ENCODE measurements at regions not wholly inside any gene's neighbourhood (a gene's known extent, or its start where the extent isn't known, plus 50 kb on each side); places are given as distances from the start of the nearest gene placed in this dataset.

DNA sequence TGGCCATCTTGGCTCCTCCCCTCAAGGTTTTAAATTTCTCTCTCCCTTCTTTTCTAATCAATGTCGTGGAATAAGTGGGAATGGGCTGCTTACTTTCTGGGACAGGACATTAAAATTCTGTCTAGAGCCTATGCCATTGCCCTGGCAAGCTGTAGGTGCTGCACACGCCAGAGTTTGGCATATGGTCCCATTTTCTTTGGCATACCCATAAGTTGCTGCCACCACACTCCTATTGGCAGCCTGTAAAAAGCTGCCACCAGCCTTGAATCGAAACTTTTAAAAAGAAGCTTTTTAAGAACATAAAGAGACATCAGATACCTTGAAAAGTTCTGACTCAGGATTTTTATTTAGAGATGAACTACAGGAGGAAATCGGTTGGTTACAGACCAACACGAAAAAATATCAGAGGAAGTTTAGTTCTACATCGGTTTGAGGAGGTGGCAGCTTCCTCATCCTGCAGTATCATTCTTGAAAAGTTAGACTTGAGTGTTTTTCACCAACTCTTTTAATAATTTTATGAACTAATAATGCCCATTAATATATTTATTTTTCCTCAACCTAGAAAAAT lies 517.8 kb upstream of the ANO5 start:
- no peak for DNase-seq (ENCODE audit: low spot score in 2 of 2, unreplicated experiment in 2 of 2)
- TF ChIP-seq, protein P1, sequence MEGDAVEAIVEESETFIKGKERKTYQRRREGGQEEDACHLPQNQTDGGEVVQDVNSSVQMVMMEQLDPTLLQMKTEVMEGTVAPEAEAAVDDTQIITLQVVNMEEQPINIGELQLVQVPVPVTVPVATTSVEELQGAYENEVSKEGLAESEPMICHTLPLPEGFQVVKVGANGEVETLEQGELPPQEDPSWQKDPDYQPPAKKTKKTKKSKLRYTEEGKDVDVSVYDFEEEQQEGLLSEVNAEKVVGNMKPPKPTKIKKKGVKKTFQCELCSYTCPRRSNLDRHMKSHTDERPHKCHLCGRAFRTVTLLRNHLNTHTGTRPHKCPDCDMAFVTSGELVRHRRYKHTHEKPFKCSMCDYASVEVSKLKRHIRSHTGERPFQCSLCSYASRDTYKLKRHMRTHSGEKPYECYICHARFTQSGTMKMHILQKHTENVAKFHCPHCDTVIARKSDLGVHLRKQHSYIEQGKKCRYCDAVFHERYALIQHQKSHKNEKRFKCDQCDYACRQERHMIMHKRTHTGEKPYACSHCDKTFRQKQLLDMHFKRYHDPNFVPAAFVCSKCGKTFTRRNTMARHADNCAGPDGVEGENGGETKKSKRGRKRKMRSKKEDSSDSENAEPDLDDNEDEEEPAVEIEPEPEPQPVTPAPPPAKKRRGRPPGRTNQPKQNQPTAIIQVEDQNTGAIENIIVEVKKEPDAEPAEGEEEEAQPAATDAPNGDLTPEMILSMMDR (IDR thresholded peaks at IDR 0.05; ENCODE audit: unreplicated experiment), result no peak
- no peaks in the 10 kb centered on the region for H3K27me3 Mint-ChIP-seq (ENCODE audit: low read depth)
- H3K36me3 Mint-ChIP-seq, result no peaks in the 10 kb centered on the region
- H3K4me1 Mint-ChIP-seq, result no peaks in the 10 kb centered on the region
- no peak overlapping the region for H3K27ac Mint-ChIP-seq
- H3K9me3 Mint-ChIP-seq, result peaks cover 11% of the 10 kb centered on the region
- H3K4me3 Mint-ChIP-seq, result no peak overlapping the region

DNA sequence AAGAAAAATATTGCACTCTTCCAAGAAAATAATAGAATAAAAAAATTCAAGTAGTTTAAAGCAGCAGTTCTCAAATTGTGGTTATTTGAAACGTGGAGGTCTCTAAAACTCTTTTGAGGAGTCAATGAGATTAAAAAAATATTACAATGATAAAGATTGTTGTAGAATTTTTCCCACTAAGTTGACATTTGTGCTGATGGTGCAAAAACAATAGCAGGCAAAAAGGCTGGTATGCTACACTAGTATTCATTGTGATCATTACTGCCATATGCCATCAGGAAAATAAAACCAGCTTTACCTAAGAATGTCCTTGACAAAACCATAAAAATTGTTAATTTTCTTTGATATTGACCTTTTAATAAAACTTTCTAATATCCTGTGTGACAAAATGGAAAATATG lies 505.2 kb upstream of the ANO5 start:
- no peak for DNase-seq (ENCODE audit: low spot score in 2 of 2, unreplicated experiment in 2 of 2)
- Mint-ChIP-seq H3K27ac (no peak overlapping the region), H3K4me3 (no peak overlapping the region), H3K36me3 (no peaks in the 10 kb centered on the region), H3K9me3 (peaks cover 4% of the 10 kb centered on the region), H3K4me1 (no peaks in the 10 kb centered on the region), H3K27me3 (ENCODE audit: low read depth) (no peaks in the 10 kb centered on the region)
- TF ChIP-seq, protein P1 (IDR thresholded peaks at IDR 0.05; ENCODE audit: unreplicated experiment), result no peak

DNA sequence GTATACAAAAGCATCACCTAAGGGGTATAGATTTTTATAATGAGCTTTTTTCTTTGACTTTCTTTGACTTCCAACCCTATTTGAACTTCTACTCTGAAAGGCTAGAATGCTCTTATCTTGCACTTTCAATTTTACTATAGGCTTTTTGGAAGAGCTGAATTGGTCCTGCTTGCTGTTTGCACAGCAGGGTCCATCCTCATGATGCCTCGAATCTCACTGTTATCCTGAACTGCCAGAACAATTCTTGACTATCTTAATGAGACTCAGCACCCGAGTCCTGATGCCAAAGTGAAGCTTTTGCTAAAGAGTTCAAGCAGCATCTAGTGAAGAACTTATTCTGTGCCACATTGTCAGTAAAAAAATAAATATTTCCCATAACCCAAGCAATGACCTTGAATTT lies 488.3 kb upstream of the ANO5 start:
- H3K27me3 Mint-ChIP-seq (ENCODE audit: low read depth), result no peaks in the 10 kb centered on the region
- no peak for DNase-seq (ENCODE audit: low spot score in 2 of 2, unreplicated experiment in 2 of 2)
- TF ChIP-seq, protein P1 (IDR thresholded peaks at IDR 0.05; ENCODE audit: unreplicated experiment), result no peak
- no peaks in the 10 kb centered on the region for H3K36me3 Mint-ChIP-seq
- H3K4me1 Mint-ChIP-seq, result no peaks in the 10 kb centered on the region
- no peak overlapping the region for H3K27ac Mint-ChIP-seq
- H3K9me3 Mint-ChIP-seq, result no peaks in the 10 kb centered on the region
- no peak overlapping the region for H3K4me3 Mint-ChIP-seq

DNA sequence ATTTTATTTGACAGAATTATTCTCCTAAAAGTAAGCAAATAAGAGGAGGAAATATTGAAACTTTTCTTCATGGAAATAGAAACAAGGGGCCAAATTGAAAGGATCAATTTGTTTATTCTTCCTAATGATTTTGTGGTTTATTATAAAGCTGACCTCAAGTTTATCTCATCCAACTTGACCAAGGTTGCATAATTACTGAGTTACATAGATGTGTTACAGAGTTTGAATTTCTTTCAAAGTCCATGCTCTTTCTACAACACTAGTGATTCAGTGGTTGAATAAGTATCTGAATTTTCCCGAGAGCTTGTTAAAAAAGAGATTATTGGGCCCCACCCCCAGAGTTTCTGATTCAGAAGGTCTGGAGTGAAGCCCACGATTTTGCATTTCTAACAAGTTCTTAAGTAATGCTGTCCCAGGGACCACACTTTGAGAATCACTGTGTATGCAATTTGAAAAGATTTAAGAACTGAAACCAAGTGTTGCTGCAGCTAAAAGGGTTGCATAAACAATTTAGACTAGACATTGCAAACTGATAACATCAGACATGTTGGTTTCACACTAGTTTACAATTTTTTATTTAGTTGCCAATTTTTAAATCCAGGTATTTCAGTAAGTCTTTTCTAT lies 485.7 kb upstream of the ANO5 start:
- DNase-seq (ENCODE audit: low spot score in 2 of 2, unreplicated experiment in 2 of 2), result no peak
- H3K9me3 Mint-ChIP-seq, result no peaks in the 10 kb centered on the region
- no peaks in the 10 kb centered on the region for H3K36me3 Mint-ChIP-seq
- TF ChIP-seq, protein P1 (IDR thresholded peaks at IDR 0.05; ENCODE audit: unreplicated experiment), result no peak
- no peaks in the 10 kb centered on the region for H3K4me1 Mint-ChIP-seq
- H3K4me3 Mint-ChIP-seq, result no peak overlapping the region
- H3K27me3 Mint-ChIP-seq (ENCODE audit: low read depth), result no peaks in the 10 kb centered on the region
- no peak overlapping the region for H3K27ac Mint-ChIP-seq

DNA sequence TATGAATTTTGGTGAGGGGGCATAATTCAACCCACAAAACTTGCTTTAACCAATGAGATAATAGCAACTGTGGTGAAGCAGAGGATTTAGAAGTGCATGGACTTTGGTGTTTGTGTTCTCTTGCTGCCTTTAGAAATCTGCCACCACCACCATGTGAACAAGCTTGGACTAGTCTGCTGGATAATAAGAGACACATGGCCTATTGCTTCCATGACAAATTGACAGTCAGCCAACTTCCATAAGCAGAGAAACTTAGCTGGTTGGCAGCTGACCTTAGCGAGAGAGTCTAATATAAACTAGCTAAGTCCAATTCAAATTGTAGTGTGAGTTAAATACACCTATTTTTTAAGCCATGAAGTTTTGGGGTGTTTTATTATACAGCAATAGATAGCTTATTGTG lies 482.1 kb upstream of the ANO5 start:
- Mint-ChIP-seq H3K36me3 (no peaks in the 10 kb centered on the region), H3K4me3 (no peak overlapping the region), H3K9me3 (no peaks in the 10 kb centered on the region), H3K27me3 (ENCODE audit: low read depth) (no peaks in the 10 kb centered on the region), H3K27ac (no peak overlapping the region), H3K4me1 (no peaks in the 10 kb centered on the region)
- TF ChIP-seq, protein P1 (IDR thresholded peaks at IDR 0.05; ENCODE audit: unreplicated experiment), result no peak
- DNase-seq (ENCODE audit: low spot score in 2 of 2, unreplicated experiment in 2 of 2), result no peak
